ENCODE measurements at regions not wholly inside any gene's neighbourhood (a gene's known extent, or its start where the extent isn't known, plus 50 kb on each side); places are given as distances from the start of the nearest gene placed in this dataset.
A peak's percentile ranks its signal among the peaks of the same experiment; 100 is the strongest.

DNA sequence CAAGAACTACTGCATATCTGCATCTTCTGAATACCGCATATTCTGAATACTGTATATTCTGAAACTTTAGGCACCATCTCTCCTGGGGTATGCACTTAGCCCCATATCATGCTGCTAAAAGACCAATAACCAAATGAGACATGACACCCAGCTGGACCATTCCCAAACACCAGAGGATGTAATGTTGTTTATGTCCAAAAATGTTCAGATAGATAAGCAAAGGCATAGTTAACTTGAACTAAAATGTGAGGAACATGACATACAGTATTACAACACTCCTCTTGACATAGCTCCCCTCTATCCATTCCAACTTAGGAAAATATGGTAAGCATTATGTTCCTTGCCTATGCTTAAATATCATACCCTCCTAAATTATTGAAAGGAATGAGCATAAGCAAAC, 127.3 kb downstream of the TENT5A start:
- H3K27ac Mint-ChIP-seq: no peak overlapping the region
- H3K27me3 Mint-ChIP-seq: no peaks in the 10 kb centered on the region
- DNase-seq (ENCODE audit: extremely low spot score, unreplicated experiment): no peak
- H3K4me3 Mint-ChIP-seq: no peak overlapping the region
- TF ChIP-seq, protein P1, sequence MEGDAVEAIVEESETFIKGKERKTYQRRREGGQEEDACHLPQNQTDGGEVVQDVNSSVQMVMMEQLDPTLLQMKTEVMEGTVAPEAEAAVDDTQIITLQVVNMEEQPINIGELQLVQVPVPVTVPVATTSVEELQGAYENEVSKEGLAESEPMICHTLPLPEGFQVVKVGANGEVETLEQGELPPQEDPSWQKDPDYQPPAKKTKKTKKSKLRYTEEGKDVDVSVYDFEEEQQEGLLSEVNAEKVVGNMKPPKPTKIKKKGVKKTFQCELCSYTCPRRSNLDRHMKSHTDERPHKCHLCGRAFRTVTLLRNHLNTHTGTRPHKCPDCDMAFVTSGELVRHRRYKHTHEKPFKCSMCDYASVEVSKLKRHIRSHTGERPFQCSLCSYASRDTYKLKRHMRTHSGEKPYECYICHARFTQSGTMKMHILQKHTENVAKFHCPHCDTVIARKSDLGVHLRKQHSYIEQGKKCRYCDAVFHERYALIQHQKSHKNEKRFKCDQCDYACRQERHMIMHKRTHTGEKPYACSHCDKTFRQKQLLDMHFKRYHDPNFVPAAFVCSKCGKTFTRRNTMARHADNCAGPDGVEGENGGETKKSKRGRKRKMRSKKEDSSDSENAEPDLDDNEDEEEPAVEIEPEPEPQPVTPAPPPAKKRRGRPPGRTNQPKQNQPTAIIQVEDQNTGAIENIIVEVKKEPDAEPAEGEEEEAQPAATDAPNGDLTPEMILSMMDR (conservative IDR thresholded peaks at IDR 0.05): no peak
- peaks cover 4% of the 10 kb centered on the region for H3K9me3 Mint-ChIP-seq
- no peaks in the 10 kb centered on the region for H3K36me3 Mint-ChIP-seq
- no peaks in the 10 kb centered on the region for H3K4me1 Mint-ChIP-seq (ENCODE audit: unreplicated experiment)

DNA sequence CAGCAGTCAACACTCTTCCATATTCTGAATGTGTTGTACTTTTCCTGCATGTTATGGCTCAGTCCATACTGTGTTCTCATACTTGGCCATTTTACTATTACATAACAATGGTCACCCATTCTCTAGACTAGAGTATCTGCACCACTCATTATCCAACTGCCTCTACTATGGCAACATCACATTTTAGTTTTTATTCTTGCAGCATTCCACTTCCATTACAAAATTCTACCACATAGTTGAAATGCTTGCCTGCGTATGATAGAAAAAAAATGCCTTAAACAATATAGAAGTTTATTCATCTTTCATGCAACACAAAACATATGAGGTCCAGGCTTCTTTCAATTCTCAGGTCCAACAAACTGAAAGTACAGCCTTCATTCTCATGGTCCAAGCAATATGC, 128.0 kb downstream of the TENT5A start:
- H3K9me3 Mint-ChIP-seq: peaks cover 4% of the 10 kb centered on the region
- H3K4me1 Mint-ChIP-seq (ENCODE audit: unreplicated experiment): no peaks in the 10 kb centered on the region
- no peak overlapping the region for H3K4me3 Mint-ChIP-seq
- no peak for DNase-seq (ENCODE audit: extremely low spot score, unreplicated experiment)
- TF ChIP-seq, protein P1 (conservative IDR thresholded peaks at IDR 0.05): no peak
- no peaks in the 10 kb centered on the region for H3K27me3 Mint-ChIP-seq
- no peaks in the 10 kb centered on the region for H3K36me3 Mint-ChIP-seq
- H3K27ac Mint-ChIP-seq: no peak overlapping the region

DNA sequence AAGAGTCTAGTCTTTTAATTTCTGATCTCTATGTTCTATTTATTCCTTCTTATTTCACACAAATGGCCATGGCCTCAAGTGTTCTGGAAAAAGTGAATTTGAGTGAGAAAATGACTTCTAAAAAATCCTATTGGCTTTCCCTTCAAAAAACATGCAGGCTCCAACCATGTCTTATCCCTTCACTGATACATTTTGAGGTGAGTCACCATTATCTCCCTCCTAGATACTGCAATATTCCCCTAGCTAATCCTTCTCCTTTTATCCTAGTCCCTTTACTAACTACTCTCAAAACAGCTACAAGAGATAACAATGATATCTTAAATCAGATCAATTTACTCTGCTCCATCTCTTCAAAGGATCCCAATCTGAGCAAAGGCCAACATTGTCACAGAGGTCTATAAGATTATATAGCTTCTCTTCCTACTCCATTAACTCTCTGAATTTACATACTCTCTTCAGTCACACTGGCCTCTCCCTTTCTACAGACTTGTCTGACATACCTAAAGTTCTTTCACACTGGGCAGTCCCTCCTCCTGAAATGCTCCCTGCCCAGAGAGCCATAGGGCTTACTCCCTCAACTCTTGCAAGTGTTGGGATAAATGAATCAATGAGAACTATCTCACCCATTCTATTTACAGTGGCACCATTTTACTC, 129.2 kb downstream of the TENT5A start:
- TF ChIP-seq, protein P1 (conservative IDR thresholded peaks at IDR 0.05): no peak
- no peaks in the 10 kb centered on the region for H3K36me3 Mint-ChIP-seq
- DNase-seq (ENCODE audit: extremely low spot score, unreplicated experiment): no peak
- no peak overlapping the region for H3K4me3 Mint-ChIP-seq
- H3K9me3 Mint-ChIP-seq: peaks cover 4% of the 10 kb centered on the region
- peak overlapping the region; percentile 15 for H3K27ac Mint-ChIP-seq
- H3K27me3 Mint-ChIP-seq: no peaks in the 10 kb centered on the region
- H3K4me1 Mint-ChIP-seq (ENCODE audit: unreplicated experiment): no peaks in the 10 kb centered on the region

DNA sequence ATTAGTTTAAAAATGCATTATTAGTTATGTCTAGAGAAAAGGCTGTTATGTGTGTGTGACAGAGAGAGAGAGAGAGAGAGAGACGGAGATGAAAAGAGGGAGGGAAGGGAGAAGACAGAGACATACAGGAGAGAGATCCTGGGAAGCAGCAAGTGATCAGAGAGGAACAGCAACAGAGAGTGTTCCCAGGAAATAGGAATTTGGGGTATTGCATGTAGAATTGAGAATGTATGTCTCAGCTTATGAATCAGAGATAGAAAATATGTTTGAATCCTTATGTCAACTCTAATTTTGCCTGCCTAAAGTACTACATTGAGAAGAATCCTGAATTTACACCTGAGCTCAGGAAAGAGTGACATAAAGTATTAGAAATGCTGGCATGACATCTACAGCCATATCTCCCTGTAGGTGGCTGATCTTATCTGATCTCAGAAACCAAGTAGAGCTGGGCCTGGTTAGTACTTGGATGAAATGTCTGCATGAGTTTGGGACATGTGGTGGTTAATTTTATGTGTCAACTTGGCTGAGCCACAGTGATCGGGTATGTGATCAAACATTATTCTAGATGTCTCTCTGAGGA, 130.6 kb downstream of the TENT5A start:
- no peak overlapping the region for H3K27ac Mint-ChIP-seq
- TF ChIP-seq, protein P1 (conservative IDR thresholded peaks at IDR 0.05): no peak

DNA sequence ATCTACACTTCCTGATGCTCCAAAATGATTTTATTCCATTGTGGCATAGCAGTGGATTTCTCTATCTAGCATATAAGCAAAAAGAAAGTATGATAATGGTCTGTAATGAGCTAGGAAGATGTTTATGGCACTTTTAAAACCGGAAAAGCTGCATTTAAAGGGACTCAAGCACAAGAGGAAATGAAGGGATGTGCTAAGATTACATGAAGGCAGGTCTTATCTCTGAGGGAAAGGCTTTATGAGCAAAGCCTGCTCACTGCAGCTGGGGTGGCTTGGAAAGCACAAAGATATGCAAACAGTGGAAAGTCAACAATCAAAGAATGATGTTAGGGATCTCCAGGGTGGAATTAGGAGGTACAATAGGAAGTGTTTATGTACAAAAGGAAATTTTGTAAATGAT, 138.2 kb downstream of the TENT5A start:
- no peaks in the 10 kb centered on the region for H3K9me3 Mint-ChIP-seq
- no peak overlapping the region for H3K4me3 Mint-ChIP-seq
- H3K4me1 Mint-ChIP-seq (ENCODE audit: unreplicated experiment): no peaks in the 10 kb centered on the region
- H3K27ac Mint-ChIP-seq: no peak overlapping the region
- DNase-seq (ENCODE audit: extremely low spot score, unreplicated experiment): no peak
- TF ChIP-seq, protein P1 (conservative IDR thresholded peaks at IDR 0.05): no peak
- no peaks in the 10 kb centered on the region for H3K36me3 Mint-ChIP-seq
- H3K27me3 Mint-ChIP-seq: no peaks in the 10 kb centered on the region

More for the DNA sequence above, 130.6 kb downstream of the TENT5A start:
- no peaks in the 10 kb centered on the region for H3K36me3 Mint-ChIP-seq
- DNase-seq (ENCODE audit: extremely low spot score, unreplicated experiment): no peak
- H3K9me3 Mint-ChIP-seq: peaks cover 4% of the 10 kb centered on the region
- no peaks in the 10 kb centered on the region for H3K27me3 Mint-ChIP-seq
- no peaks in the 10 kb centered on the region for H3K4me1 Mint-ChIP-seq (ENCODE audit: unreplicated experiment)
- no peak overlapping the region for H3K4me3 Mint-ChIP-seq
